AML-193 (cell line): ENCODE measurements at regions not wholly inside any gene's neighbourhood (a gene's known extent, or its start where the extent isn't known, plus 50 kb on each side); places are given as distances from the start of the nearest gene placed in this dataset.
"Not testable (repeated sequence)": the region's sequence is repeated elsewhere in the genome, so short reads cannot be mapped to it uniquely, and the experiment has no call there.

Experiments
- DNase-seq, 2 experiments: peaks; one replicate each; lab custom pipeline; 2025; lab: John Stamatoyannopoulos, UW

DNA sequence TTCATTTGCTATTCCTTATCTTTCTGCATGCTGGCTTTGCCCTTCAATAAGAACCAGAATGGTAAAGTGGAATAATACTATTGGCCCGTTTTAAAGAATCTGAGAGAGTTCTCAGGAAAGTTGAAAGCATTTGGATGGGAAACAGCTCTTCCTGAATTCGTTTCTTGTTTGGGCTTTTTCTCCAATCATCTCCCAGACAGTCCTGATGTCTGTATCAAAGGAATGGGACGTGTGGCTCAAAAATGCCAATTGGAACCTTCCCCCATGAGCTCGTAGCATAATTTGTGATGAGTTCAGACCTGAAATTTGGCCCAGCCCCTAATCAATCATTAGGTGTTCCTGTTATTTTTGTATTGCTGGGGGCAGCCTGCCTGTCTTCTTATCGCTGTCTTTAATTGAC is 75.8 kb upstream of the BACH2 start:
- no peak for DNase-seq

DNA sequence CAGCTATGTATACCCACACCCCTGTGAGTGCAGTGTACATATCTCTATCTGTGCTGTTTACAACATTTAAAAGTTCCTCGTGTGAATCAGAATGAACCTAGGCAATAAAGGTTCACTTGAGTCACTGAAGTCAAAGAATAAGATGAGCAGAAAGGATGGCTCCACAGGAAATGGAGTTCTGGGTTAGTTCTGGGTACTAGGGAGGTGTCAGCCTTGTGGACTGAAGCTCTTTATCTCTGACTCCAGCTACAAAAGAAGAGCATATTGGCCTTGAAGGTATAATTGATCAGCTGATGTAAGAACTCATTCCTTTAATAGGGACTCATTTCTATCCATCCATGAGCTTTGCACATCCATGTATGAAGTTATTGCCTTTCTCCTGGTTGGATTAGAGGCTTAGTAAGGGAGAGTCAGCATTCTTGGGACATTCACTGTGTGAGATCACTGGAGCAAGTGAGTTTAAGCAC is 73.9 kb upstream of the BACH2 start:
- DNase-seq, result no peak

DNA sequence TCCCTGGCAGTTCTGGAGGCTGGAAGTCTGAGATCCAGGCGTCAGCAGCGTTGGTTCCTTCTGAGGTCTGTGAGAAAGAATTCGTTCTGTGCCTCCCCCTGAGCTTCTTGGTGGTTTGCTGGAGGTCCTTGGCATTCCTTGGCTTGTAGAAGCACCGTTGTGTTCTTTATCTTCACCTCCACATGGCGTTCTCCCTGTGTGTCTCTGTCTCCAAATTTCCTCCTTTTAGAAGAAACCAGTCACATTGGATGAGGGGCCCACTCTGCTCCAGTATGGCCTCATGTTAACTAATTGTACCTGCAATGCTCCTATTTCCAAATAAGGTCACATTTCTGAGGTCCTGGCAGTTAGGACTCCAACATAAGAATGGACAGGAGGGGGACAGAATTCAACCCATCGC is 73.0 kb upstream of the BACH2 start:
- DNase-seq, result no peak

GRCh38 chr6:90369024-90369519 is 72.4 kb upstream of the BACH2 start:
- peak; percentile 91 for DNase-seq

GRCh38 chr6:90368601-90369000 is 72.0 kb upstream of the BACH2 start:
- DNase-seq, result no peak

DNA sequence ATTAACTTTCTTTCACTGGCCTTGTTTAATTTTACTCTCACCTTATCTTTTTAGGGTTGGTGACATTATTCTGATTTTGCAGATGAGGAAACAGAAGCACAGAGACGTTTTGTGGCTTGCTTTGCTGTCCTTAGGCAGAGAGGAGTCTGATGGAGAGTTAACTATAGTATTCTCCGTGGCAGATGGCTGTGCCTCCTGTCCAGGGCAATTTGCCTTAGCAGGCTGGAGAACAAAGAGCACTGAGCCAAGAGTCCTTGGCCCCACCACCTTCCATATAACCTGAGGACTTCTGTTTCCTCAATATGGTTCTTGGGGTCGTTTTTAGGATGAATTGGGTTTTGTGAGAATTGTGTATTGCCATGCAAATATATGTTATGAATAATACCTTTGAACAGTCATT is 71.4 kb upstream of the BACH2 start:
- no peak for DNase-seq

DNA sequence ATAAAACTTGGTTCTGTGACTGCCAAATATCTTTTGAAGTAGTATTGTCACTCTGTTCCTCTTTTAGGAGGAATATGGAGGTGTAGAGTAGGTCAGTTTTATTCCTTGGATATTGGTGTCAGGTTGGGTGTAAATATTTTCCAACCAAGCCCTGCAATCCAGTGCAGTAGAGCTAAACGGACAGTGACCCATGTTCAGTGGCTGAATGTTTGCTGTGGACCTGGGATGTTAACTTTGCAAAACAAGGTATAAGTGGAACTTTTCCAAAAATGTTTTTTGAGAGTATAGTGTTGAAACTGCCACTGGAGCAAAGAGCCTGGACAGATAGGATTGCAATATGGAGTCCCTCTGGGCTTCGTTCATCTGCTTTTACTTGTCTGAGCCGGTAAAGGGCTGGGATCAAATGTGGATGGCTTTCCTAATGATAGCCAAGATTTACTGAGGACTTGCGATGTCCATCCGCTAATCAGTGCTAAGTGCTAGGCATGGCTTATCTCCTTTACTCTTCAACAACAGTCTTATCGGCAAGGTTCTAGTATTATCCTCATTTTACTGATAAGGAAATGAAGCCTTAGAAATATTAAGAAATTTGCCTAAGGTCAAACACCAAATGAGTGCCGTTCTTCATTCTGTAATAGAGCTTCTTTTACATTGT is 69.0 kb upstream of the BACH2 start:
- DNase-seq, result no peak

- no peak for DNase-seq
Measured at GRCh38 chr6:90365002-90365401, 68.4 kb upstream of the BACH2 start.

GRCh38 chr6:90364286-90364685 is 67.6 kb upstream of the BACH2 start:
- DNase-seq, result no peak

DNA sequence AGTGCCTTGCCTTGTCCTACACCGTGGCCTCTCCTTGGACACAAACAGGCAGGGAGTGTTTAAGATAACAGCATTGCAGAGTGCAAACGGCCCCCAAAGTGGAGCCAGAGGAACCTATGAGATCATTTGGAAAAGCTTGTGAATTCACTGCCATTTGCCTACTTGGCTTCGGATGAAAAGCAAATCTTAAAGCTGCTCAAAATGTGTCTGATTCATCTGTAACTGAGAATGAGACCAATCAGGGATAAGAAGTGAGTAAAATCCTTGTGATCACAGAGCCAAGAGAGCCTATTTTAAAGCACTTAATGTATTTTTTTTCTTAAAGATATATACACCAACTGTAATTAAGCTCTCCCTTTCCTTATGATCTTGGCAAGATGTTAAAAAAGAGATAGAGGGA is 65.7 kb upstream of the BACH2 start:
- no peak for DNase-seq

DNA sequence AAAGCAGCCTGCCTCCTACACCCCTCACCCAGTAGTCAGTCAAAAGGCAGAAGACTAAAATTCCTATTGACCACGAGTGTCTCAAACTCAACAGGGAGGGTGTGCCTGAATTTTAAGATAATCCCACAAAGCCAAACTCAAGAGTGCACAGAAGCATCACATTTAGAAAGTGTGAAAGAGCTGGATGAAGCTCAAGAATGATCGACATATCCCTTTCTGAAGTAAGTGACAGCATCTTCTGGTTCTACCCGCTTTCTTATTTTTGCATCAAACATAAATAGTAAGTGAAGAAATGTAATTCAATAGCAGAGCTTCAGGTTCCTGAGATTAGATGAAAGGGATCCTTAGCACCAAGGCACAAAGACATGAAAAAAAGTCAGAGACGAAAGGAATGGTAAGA is 64.5 kb upstream of the BACH2 start:
- no peak for DNase-seq

GRCh38 chr6:90358036-90358770 is 61.6 kb upstream of the BACH2 start:
- not testable (repeated sequence) for DNase-seq

- DNase-seq, result no peak
Measured at GRCh38 chr6:90356012-90356421, 59.4 kb upstream of the BACH2 start.

GRCh38 chr6:90354961-90355360 is 58.3 kb upstream of the BACH2 start:
- no peak for DNase-seq

- peak; percentile 21 to 35 for DNase-seq
Measured at GRCh38 chr6:90351696-90352095, 55.1 kb upstream of the BACH2 start.

- peak; percentile 94 to 96 for DNase-seq
Measured at GRCh38 chr6:90350689-90351554, 54.3 kb upstream of the BACH2 start.

DNA sequence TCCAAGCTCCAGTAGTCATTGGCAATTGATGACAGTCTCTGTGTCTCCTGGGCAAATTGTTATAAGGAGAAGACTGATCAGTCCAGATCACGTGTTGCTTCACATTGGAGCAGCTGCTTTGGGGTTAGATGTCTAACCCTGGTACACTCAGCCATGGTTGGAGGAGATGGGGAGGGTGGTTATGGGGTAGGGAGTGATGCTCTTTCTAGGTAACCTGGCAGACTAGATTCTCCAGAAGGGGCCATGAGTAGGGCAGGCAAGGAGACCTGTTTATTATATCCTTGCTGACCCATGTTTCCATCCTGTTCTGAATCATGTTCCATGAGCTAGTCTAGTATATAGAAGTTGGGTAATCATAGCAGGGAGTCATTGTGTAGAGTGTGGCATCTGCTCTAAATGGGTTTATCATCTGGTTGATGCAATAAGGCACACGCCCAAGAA is 50.8 kb upstream of the BACH2 start:
- DNase-seq, result no peak

DNA sequence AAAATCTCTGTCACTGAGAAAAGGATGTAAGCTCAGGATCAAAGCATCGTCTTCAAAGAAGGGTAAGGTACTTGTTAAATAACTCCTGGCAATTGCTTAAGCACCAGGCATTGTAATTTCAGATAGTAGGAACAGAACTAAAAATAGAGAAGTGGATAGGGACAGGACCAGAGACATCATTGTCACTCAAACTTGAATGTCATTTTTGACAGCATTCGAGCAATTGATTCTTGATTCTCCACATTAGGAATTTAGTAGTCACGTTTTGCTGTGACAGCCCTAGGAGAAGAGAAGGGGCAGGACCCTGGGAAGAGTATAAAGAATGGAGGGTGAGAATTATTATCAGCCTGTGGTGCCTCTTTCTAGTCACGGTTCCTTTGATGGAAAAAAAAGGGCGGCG is 50.1 kb upstream of the BACH2 start:
- DNase-seq, result no peak
